A549 (cell line): ENCODE measurements at regions not wholly inside any gene's neighbourhood (a gene's known extent, or its start where the extent isn't known, plus 50 kb on each side); places are given as distances from the start of the nearest gene placed in this dataset.

Experiments used
- ATAC-seq, 2 experiments: fragments of 200-7000 bp in 1 of 2; fragments of >200 bp in 1 of 2; cut with Nextera tagmentation in 1 of 2; cut with Tn5 transposase in 1 of 2; 3 replicates each; pipeline versions ENCODE4 v1.8.0 to v1.9.1; 2018 to 2020; ENCODE audit warnings: mild to moderate bottlenecking in 1 of 2, moderate library complexity in 1 of 2
- CTCF ChIA-PET: fragments of 300-600 bp; sonication (Branson Sonifier 250); formaldehyde crosslinking; extraction: SDS; loops from one replicate; lab custom pipeline; 2021; ENCODE audit warnings: antibody characterized with exemption, inconsistent platforms; lab: Yijun Ruan, JAX
- POLR2A ChIA-PET: fragments of 350-600 bp; formaldehyde crosslinking; extraction: SDS; loops from one replicate; lab custom pipeline; 2021; ENCODE audit warnings: antibody characterized with exemption, inconsistent platforms; lab: Yijun Ruan, JAX
- DNase-seq, 2 experiments: peaks; one replicate each; pipeline versions ENCODE4 v3.0.0 to v3.0.0-alpha.2; 2011 to 2016; ENCODE audit warnings: low read depth in 1 of 2, low spot score in 1 of 2
- FAIRE-seq: peaks from 2 replicates; lab custom pipeline; 2011; peaks lifted over from hg19 to GRCh38; lab: Jason Lieb, UNC
- H3K27ac ChIP-seq, 2 experiments: fragments of >200 bp; sonication (Bioruptor Twin); formaldehyde crosslinking; 3 replicates each; pipeline ENCODE4 v1.5.1; 2016 to 2017
- H3K4me1 ChIP-seq: fragments of >200 bp; sonication (Bioruptor Twin); formaldehyde crosslinking; 3 replicates; pipeline ENCODE4 v1.6.1; 2016
- H3K4me2 ChIP-seq: fragments of >200 bp; sonication (Bioruptor Twin); formaldehyde crosslinking; 3 replicates; pipeline ENCODE4 v1.6.1; 2016
- H3K4me3 ChIP-seq: fragments of >200 bp; sonication (Bioruptor Twin); formaldehyde crosslinking; 3 replicates; pipeline ENCODE4 v1.5.1; 2016
- H3K9me3 ChIP-seq: fragments of >200 bp; sonication (Bioruptor Twin); formaldehyde crosslinking; 3 replicates; pipeline ENCODE4 v1.6.1; 2016
- CBX2 ChIP-seq: fragments of 200-600 bp; sonication (generic); IDR thresholded peaks from 2 replicates; pipeline ENCODE4 v1.6.1; 2016; ENCODE audit warnings: low read depth, mild to moderate bottlenecking, borderline replicate concordance
- CBX8 ChIP-seq: fragments of 200-600 bp; sonication (generic); IDR thresholded peaks from 2 replicates; pipeline ENCODE4 v1.6.1; 2016
- CEBPB ChIP-seq, 2 experiments: fragments of >200 bp in 1 of 2; sonication (Bioruptor Twin) in 1 of 2; formaldehyde crosslinking in 1 of 2; IDR thresholded peaks; 2 replicates each; pipeline ENCODE4 v1.6.1; 2012 to 2016
- E2F6 ChIP-seq: IDR thresholded peaks from 2 replicates; pipeline ENCODE4 v1.6.1; 2012; ENCODE audit warnings: low read depth, borderline replicate concordance
- EHF ChIP-seq: fragments of 250-450 bp; sonication (Bioruptor Pico); IDR thresholded peaks from 2 replicates; pipeline ENCODE4 v1.5.0; 2020; ENCODE audit warnings: mild to moderate bottlenecking
- EHMT2 ChIP-seq: fragments of 200-600 bp; sonication (generic); IDR thresholded peaks from 2 replicates; pipeline ENCODE4 v1.6.1; 2016; ENCODE audit warnings: antibody characterized with exemption, low read depth, mild to moderate bottlenecking, moderate library complexity
- ESRRA ChIP-seq: fragments of 150-350 bp; IDR thresholded peaks from 2 replicates; pipeline ENCODE4 v1.6.1; 2014; ENCODE audit warnings: mild to moderate bottlenecking, low read length, borderline replicate concordance
- FOXS1 ChIP-seq: fragments of 250-450 bp; sonication (Bioruptor Pico); IDR thresholded peaks from 2 replicates; pipeline ENCODE4 v1.5.0; 2020; ENCODE audit warnings: mild to moderate bottlenecking, moderate library complexity
- HDAC2 ChIP-seq: fragments of 200-600 bp; sonication (generic); IDR thresholded peaks from 2 replicates; pipeline ENCODE4 v1.6.1; 2016
- HEYL ChIP-seq: fragments of 250-450 bp; sonication (Bioruptor Pico); IDR thresholded peaks from 2 replicates; pipeline ENCODE4 v1.8.0; 2021; ENCODE audit warnings: mild to moderate bottlenecking, moderate library complexity
- JUNB ChIP-seq: fragments of >200 bp; sonication (Bioruptor Twin); formaldehyde crosslinking; IDR thresholded peaks from 2 replicates; pipeline ENCODE4 v1.6.1; 2016
- KDM5A ChIP-seq: fragments of 200-600 bp; sonication (generic); IDR thresholded peaks from 2 replicates; pipeline ENCODE4 v1.6.1; 2016; ENCODE audit warnings: antibody characterized with exemption, mild to moderate bottlenecking
- MAX ChIP-seq: IDR thresholded peaks from 2 replicates; pipeline ENCODE4 v1.6.1; 2012
- MYC ChIP-seq: IDR thresholded peaks from 2 replicates; pipeline ENCODE4 v1.6.1; 2012; ENCODE audit warnings: mild to moderate bottlenecking, inconsistent platforms, low read length, improper control_type of control experiment, borderline replicate concordance
- NFE2L2 ChIP-seq: fragments of 150-350 bp; conservative IDR thresholded peaks from 2 replicates; pipeline ENCODE4 v1.6.1; 2014; ENCODE audit warnings: low read length
- NPAS2 ChIP-seq: fragments of 250-450 bp; sonication (Bioruptor Pico); IDR thresholded peaks from 2 replicates; pipeline ENCODE4 v1.8.0; 2022; ENCODE audit warnings: mild to moderate bottlenecking, moderate library complexity, borderline replicate concordance
- PBX3 ChIP-seq: IDR thresholded peaks from 2 replicates; pipeline ENCODE4 v1.6.1; 2012
- POLR2A ChIP-seq: IDR thresholded peaks from 2 replicates; pipeline ENCODE4 v1.6.1; 2012; ENCODE audit warnings: mild to moderate bottlenecking, low read length
- RAD21 ChIP-seq, 2 experiments: fragments of >200 bp in 1 of 2; sonication (Bioruptor Twin) in 1 of 2; formaldehyde crosslinking in 1 of 2; IDR thresholded peaks in 1 of 2; conservative IDR thresholded peaks in 1 of 2; 2 replicates in 1 of 2; 3 replicates in 1 of 2; pipeline ENCODE4 v1.6.1; 2012 to 2018; ENCODE audit warnings: inconsistent platforms in 1 of 2
- RARB ChIP-seq: fragments of 250-450 bp; sonication (Bioruptor Pico); IDR thresholded peaks from 2 replicates; pipeline ENCODE4 v1.8.0; 2021; ENCODE audit warnings: mild to moderate bottlenecking, moderate library complexity
- REST ChIP-seq: fragments of 200-600 bp; sonication (generic); IDR thresholded peaks from 2 replicates; pipeline ENCODE4 v1.6.1; 2016; ENCODE audit warnings: antibody characterized with exemption, mild to moderate bottlenecking, moderate library complexity
- TP53 ChIP-seq: fragments of 250-450 bp; sonication (Bioruptor Pico); IDR thresholded peaks from 2 replicates; pipeline ENCODE4 v1.5.0; 2021; ENCODE audit warnings: mild to moderate bottlenecking, moderate library complexity
- ZFP36 ChIP-seq: fragments of 450-650 bp; IDR thresholded peaks from 2 replicates; pipeline ENCODE4 v1.6.1; 2014; ENCODE audit warnings: borderline replicate concordance; ENCODE audit not compliant: partially characterized antibody
- WGBS: methylation state at CpG from one replicate; pipeline ENCODE4 v1.1.6; 2017; ENCODE audit errors: missing lambda C conversion rate; 5-methylcytosine and 5-hydroxymethylcytosine counted together

- TF ChIP-seq MAX (no peak), KDM5A (no peak), EHMT2 (no peak), NFE2L2 (no peak), POLR2A (no peak)
- TF ChIP-seq, all 56 proteins: peak for 0
These were observed 156.8 kb upstream of the CARD18 start (continued) for GRCh38 chr11:105296386-105296785.

- ATAC-seq (no peak), DNase-seq (no peak), FAIRE-seq (no peak)
- H3K4me2 ChIP-seq: no peak overlapping the region
- POLR2A ChIA-PET: no interaction called here
- H3K27ac ChIP-seq: no peak overlapping the region
- H3K4me1 ChIP-seq: no peaks in the 10 kb centered on the region
- no peaks in the 10 kb centered on the region for H3K9me3 ChIP-seq
- TF ChIP-seq EHF (CRISPR knock-in tag): no peak
- no peak for TF ChIP-seq NFE2L2
- TF ChIP-seq NPAS2 (CRISPR knock-in tag): no peak
- no peak for TF ChIP-seq POLR2A
- TF ChIP-seq ESRRA: no peak
- no peak for TF ChIP-seq HEYL
- TF ChIP-seq HDAC2: no peak
- no peak for TF ChIP-seq KDM5A
- no peak for TF ChIP-seq E2F6
- no peak for TF ChIP-seq TP53
- TF ChIP-seq MYC: no peak
- TF ChIP-seq PBX3: no peak
- TF ChIP-seq FOXS1: no peak
- TF ChIP-seq REST: no peak
- CTCF ChIA-PET: no interaction called here
- no peak overlapping the region for H3K4me3 ChIP-seq
- 25% methylated on average over 2 of the region's 2 CpGs for WGBS
These were observed 143.1 kb upstream of the CARD18 start for GRCh38 chr11:105282658-105283057.

GRCh38 chr11:105274631-105275030 is 135.1 kb upstream of the CARD18 start:
- FAIRE-seq: no peak
- Histone ChIP-seq H3K4me3 (no peak overlapping the region), H3K4me2 (no peak overlapping the region), H3K9me3 (no peaks in the 10 kb centered on the region), H3K27ac (no peak overlapping the region), H3K4me1 (no peaks in the 10 kb centered on the region)
- TF ChIP-seq REST (no peak), JUNB (no peak), ZFP36 (no peak), CEBPB (IDR thresholded peaks at IDR 0.05) (no peak), RAD21 (conservative IDR thresholded peaks at IDR 0.05 in 1 of 2, IDR thresholded peaks at IDR 0.05 in 1 of 2) (no peak), RARB (CRISPR knock-in tag) (no peak), EHF (CRISPR knock-in tag) (no peak), CBX2 (no peak), CBX8 (no peak)
- ChIA-PET POLR2A (no interaction called here), CTCF (no interaction called here)
- no peak for DNase-seq
- ATAC-seq: no peak
